Activated B cell treated with CpG ODN at 0.5 μM for 24 hours (primary cell): ENCODE measurements at regions not wholly inside any gene's neighbourhood (a gene's known extent, or its start where the extent isn't known, plus 50 kb on each side); places are given as distances from the start of the nearest gene placed in this dataset.

Experiments used
- ATAC-seq: fragments of 200-7000 bp; cut with Tn5 transposase; one replicate; pipeline ENCODE4 v1.10.0; 2021; ENCODE audit warnings: low read depth, mild to moderate bottlenecking, moderate library complexity
- CTCF ChIA-PET: fragments of 350-600 bp; sonication (Branson Sonifier 250); formaldehyde crosslinking; loops from one replicate; lab custom pipeline; 2021; ENCODE audit warnings: antibody characterized with exemption; lab: Charles Lee
- POLR2A ChIA-PET: fragments of 350-600 bp; sonication (Branson Sonifier 250); formaldehyde crosslinking; loops from one replicate; lab custom pipeline; 2021; ENCODE audit warnings: antibody characterized with exemption; lab: Charles Lee
- DNase-seq: peaks from one replicate; pipeline ENCODE4 v3.0.0; 2022
- H3K27ac Mint-ChIP-seq: one replicate; pipeline ENCODE4 v1.8.0; 2020; ENCODE audit warnings: mixed read lengths
- H3K27me3 Mint-ChIP-seq: one replicate; pipeline ENCODE4 v1.8.0; 2021; ENCODE audit warnings: mixed read lengths
- H3K36me3 Mint-ChIP-seq: one replicate; pipeline ENCODE4 v1.8.0; 2021; ENCODE audit warnings: low read depth, mixed read lengths
- H3K4me1 Mint-ChIP-seq: one replicate; pipeline ENCODE4 v1.8.0; 2021; ENCODE audit warnings: mixed read lengths
- H3K4me3 Mint-ChIP-seq: one replicate; pipeline ENCODE4 v1.8.0; 2020; ENCODE audit warnings: mild to moderate bottlenecking, mixed read lengths
- H3K9me3 Mint-ChIP-seq: one replicate; pipeline ENCODE4 v1.8.0; 2020; ENCODE audit warnings: mixed read lengths
- CTCF ChIP-seq: fragments of 200-600 bp; IDR thresholded peaks from one replicate; pipeline ENCODE4 v1.8.0; 2022; ENCODE audit warnings: antibody characterized with exemption, mild to moderate bottlenecking
- intact Hi-C: fragments of 100-400 bp; cut with micrococcal nuclease; formaldehyde crosslinking; loops from one replicate; pipeline ENCODE4 v1.15.1; 2024

GRCh38 chr16:35572186-35572585 is 2112.8 kb downstream of the TP53TG3F start:
- H3K9me3 Mint-ChIP-seq: peaks cover 14% of the 10 kb centered on the region
- no peaks in the 10 kb centered on the region for H3K4me1 Mint-ChIP-seq
- TF ChIP-seq CTCF: no peak
- no peak overlapping the region for H3K27ac Mint-ChIP-seq
- DNase-seq (no peak), ATAC-seq (no peak)
- ChIA-PET CTCF (no interaction called here), POLR2A (no interaction called here)
- H3K4me3 Mint-ChIP-seq: no peak overlapping the region
- H3K27me3 Mint-ChIP-seq: no peaks in the 10 kb centered on the region
- intact Hi-C loops: no loop called here
- H3K36me3 Mint-ChIP-seq: no peaks in the 10 kb centered on the region

GRCh38 chr16:35573407-35573806 is 2114.0 kb downstream of the TP53TG3F start:
- Mint-ChIP-seq H3K27me3 (no peaks in the 10 kb centered on the region), H3K27ac (no peak overlapping the region), H3K4me3 (no peak overlapping the region), H3K4me1 (no peaks in the 10 kb centered on the region), H3K36me3 (no peaks in the 10 kb centered on the region), H3K9me3 (peaks cover 19% of the 10 kb centered on the region)
- DNase-seq (no peak), ATAC-seq (no peak)
- intact Hi-C loops: no loop called here
- ChIA-PET CTCF (no interaction called here), POLR2A (no interaction called here)
- no peak for TF ChIP-seq CTCF

- Mint-ChIP-seq H3K9me3 (peaks cover 19% of the 10 kb centered on the region), H3K4me3 (no peak overlapping the region), H3K27me3 (no peaks in the 10 kb centered on the region), H3K27ac (no peak overlapping the region), H3K36me3 (no peaks in the 10 kb centered on the region), H3K4me1 (no peaks in the 10 kb centered on the region)
- DNase-seq: no peak
- intact Hi-C loops: no loop called here
- no peak for ATAC-seq
- no peak for TF ChIP-seq CTCF
- CTCF ChIA-PET: no interaction called here
- POLR2A ChIA-PET: no interaction called here
These were observed 2114.6 kb downstream of the TP53TG3F start for GRCh38 chr16:35574011-35574410.

- no peak for DNase-seq
- no peak overlapping the region for H3K4me3 Mint-ChIP-seq
- ATAC-seq: no peak
- ChIA-PET POLR2A (no interaction called here), CTCF (no interaction called here)
- no peak overlapping the region for H3K27ac Mint-ChIP-seq
- no peaks in the 10 kb centered on the region for H3K36me3 Mint-ChIP-seq
- intact Hi-C loops: no loop called here
- no peaks in the 10 kb centered on the region for H3K27me3 Mint-ChIP-seq
- TF ChIP-seq CTCF: no peak
- H3K4me1 Mint-ChIP-seq: no peaks in the 10 kb centered on the region
- peaks cover 19% of the 10 kb centered on the region for H3K9me3 Mint-ChIP-seq
These were observed 2115.3 kb downstream of the TP53TG3F start for GRCh38 chr16:35574454-35575431.

- Mint-ChIP-seq H3K27ac (no peak overlapping the region), H3K4me1 (no peaks in the 10 kb centered on the region), H3K36me3 (no peaks in the 10 kb centered on the region), H3K4me3 (no peak overlapping the region), H3K9me3 (peaks cover 16% of the 10 kb centered on the region), H3K27me3 (no peaks in the 10 kb centered on the region)
- ChIA-PET POLR2A (no interaction called here), CTCF (no interaction called here)
- no peak for DNase-seq
- intact Hi-C loops: no loop called here
- ATAC-seq: no peak
- no peak for TF ChIP-seq CTCF
These were observed 2116.0 kb downstream of the TP53TG3F start for GRCh38 chr16:35575432-35575821.
